Fibroblast of villous mesenchyme (primary cell): ENCODE measurements at regions not wholly inside any gene's neighbourhood (a gene's known extent, or its start where the extent isn't known, plus 50 kb on each side); places are given as distances from the start of the nearest gene placed in this dataset.

Experiments
- DNase-seq: peaks from one replicate; pipeline ENCODE4 v3.0.0-alpha.2; 2010; ENCODE audit warnings: low read depth
- H3K4me3 ChIP-seq: 2 replicates; pipeline ENCODE4 v1.5.1; 2011; ENCODE audit warnings: low read depth, mild to moderate bottlenecking, low read length
- TF ChIP-seq, protein P1 (sequence below): IDR thresholded peaks from 2 replicates; pipeline ENCODE4 v1.5.1; 2012; ENCODE audit warnings: low read depth, mild to moderate bottlenecking, low read length; ENCODE audit not compliant: insufficient read depth

DNA sequence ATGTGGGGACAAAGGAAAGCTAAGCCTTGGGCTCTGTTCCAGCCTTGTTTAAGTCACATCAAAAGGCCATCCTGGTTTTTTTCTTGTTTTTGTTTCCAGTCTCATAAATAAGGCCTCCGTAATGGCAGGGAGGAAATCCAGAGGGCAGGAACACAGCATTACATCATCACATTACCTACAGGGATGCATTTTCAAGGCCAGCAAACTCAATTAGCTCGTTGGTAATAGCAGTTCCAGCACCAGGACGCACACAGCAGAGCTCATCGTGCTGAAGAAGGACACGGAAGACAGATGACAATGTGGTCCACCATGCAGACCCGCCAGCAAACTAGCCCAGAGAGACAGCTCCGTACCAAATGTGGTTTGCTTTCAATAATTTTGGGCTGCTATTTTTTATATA lies 1209.2 kb downstream of the TYW1 start:
- no peak overlapping the region for H3K4me3 ChIP-seq
- DNase-seq, result no peak
- TF ChIP-seq, protein P1, sequence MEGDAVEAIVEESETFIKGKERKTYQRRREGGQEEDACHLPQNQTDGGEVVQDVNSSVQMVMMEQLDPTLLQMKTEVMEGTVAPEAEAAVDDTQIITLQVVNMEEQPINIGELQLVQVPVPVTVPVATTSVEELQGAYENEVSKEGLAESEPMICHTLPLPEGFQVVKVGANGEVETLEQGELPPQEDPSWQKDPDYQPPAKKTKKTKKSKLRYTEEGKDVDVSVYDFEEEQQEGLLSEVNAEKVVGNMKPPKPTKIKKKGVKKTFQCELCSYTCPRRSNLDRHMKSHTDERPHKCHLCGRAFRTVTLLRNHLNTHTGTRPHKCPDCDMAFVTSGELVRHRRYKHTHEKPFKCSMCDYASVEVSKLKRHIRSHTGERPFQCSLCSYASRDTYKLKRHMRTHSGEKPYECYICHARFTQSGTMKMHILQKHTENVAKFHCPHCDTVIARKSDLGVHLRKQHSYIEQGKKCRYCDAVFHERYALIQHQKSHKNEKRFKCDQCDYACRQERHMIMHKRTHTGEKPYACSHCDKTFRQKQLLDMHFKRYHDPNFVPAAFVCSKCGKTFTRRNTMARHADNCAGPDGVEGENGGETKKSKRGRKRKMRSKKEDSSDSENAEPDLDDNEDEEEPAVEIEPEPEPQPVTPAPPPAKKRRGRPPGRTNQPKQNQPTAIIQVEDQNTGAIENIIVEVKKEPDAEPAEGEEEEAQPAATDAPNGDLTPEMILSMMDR, result no peak

- TF ChIP-seq, protein P1, result no peak
- DNase-seq, result no peak
- H3K4me3 ChIP-seq, result no peak overlapping the region
These were observed 1210.4 kb downstream of the TYW1 start for GRCh38 chr7:68206946-68207485.

DNA sequence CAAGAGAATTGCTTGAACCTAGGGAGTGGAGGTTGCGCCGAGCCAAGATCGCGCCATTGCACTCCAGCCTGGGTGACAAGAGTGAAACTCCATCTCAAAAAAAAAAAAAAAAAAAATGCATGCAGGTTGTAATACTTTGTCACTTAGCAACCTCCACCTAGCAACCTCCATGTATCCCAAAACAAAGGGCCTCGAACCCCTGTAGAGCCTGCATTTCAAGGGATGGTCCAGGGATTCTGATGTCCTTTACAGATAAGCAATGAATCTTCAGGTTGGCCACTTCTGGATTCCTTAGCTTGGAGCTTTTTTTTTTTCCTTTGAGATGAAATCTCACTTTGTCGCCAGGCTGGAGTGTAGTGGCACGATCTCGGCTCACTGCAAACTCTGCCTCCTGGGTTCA lies 1211.0 kb downstream of the TYW1 start:
- H3K4me3 ChIP-seq, result no peak overlapping the region
- TF ChIP-seq, protein P1, result no peak
- no peak for DNase-seq

GRCh38 chr7:68209486-68209885 lies 1212.9 kb downstream of the TYW1 start:
- no peak for DNase-seq
- no peak overlapping the region for H3K4me3 ChIP-seq
- TF ChIP-seq, protein P1, result no peak

GRCh38 chr7:68213838-68214237 lies 1217.2 kb downstream of the TYW1 start:
- H3K4me3 ChIP-seq, result no peak overlapping the region
- TF ChIP-seq, protein P1, result no peak
- no peak for DNase-seq

- no peak overlapping the region for H3K4me3 ChIP-seq
- TF ChIP-seq, protein P1, result no peak
- DNase-seq, result no peak
These were observed 1219.4 kb downstream of the TYW1 start for GRCh38 chr7:68216051-68216450.

DNA sequence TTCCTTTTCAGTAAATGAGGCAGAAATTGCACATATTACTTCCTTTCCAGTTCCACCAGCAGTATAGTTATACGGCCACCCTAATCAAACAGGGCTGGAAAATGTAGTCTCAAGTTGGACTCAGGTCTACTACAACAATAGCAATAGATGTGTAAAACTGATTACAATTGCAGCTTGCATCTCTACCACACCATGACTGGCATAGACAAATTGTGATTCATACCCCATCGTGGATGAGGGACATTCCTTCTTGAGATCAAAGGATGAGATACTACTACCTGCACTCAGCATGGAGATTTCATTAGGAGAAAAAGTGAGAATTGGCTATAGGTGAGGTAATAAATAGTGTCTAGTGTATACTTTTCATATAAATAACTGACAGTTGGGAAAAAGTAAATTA lies 1220.8 kb downstream of the TYW1 start:
- DNase-seq, result no peak
- no peak overlapping the region for H3K4me3 ChIP-seq
- TF ChIP-seq, protein P1, result no peak
